ENCODE measurements at regions not wholly inside any gene's neighbourhood (a gene's known extent, or its start where the extent isn't known, plus 50 kb on each side); places are given as distances from the start of the nearest gene placed in this dataset.

DNA sequence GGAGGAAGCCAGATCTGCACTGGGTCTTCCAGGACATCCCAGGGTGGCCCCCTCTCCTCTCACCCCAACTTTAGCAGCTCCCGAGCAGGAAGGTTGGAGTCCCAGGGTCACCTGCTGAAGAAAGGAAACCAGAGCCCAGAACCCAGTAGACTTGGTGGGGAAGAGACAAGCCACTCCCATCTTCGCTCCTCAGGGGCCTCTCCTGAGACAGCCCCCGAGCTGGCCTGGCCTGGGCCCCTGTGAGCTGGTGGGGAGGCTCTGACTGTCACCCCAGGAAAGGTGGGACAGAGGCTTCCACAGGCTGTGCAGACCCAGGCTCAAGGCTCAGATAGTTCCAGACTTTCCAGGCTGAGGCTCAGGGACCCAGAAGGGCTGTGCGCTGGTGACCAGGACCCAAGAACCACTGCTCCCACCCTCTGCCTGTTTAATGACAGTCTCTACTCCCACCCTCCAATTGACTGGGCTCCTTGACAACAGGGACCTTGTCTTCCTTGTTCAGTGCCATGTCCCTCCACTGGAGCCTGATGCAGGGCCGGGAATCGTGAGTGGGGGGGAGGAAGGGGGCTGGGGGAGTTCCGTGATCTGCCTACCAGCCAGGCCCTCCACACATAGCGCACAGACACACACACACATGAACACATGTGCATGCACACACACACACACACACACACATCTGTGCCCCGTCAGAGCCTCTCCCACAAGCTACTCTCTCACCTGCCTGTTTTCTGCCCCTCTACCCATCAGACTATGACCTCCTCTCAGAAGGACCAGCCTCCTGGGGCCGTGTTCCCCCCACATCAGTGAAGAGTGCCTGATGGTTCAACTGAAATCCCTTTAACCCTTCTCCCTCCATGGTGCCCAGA is 401.2 kb downstream of the MATN1 start:
- DNase-seq (ENCODE audit: low spot score) (no peak), FAIRE-seq (no peak)

- FAIRE-seq (no peak), DNase-seq (ENCODE audit: low spot score) (no peak)
Measured at GRCh38 chr1:30321246-30321910, 402.0 kb downstream of the MATN1 start.

GRCh38 chr1:30320581-30320890 is 402.8 kb downstream of the MATN1 start:
- FAIRE-seq: no peak
- DNase-seq (ENCODE audit: low spot score): no peak

DNA sequence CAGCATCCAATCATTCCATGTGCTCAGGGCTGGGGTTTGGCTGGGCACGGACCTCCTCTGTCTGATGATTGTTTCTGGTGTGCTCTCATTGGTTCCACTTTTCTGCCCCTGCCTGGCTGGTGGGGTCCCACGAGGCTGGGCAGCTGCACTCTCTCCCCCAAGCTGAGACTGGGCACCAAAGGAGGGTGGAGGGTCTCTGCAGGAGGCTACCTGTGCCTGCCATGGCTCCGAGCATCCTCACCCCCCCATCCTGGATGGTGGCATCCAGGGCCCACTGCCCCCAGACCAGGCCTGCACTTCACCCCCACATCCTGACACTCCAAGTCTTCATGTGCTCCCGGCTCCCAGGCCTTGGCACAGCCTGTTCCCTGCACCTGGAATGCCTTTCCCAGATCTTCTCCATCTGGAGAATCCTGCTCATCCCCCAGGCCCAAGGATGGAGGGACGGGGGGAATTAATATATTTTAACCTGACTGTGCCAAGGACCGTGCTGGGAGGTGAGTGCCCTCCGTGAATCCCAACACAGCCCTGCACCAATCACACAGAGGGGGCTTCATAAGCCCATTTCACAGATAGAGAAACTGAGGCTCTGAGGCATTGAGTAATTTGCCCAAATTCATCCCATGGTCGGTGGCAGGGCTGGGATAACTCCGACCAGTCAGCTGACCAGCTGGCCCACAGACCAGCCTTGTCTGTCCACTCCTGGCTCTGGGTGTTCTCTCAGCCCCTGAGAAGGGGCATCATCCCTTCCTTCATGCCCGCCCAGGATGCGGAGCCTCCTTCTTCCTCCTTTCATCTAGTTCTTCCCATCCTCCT is 403.4 kb downstream of the MATN1 start:
- DNase-seq (ENCODE audit: low spot score) (no peak), FAIRE-seq (no peak)

GRCh38 chr1:30318864-30319718 is 404.3 kb downstream of the MATN1 start:
- DNase-seq (ENCODE audit: low spot score) (no peak), FAIRE-seq (no peak)

- FAIRE-seq (no peak), DNase-seq (ENCODE audit: low spot score) (no peak)
Measured at GRCh38 chr1:30318413-30318812, 405.0 kb downstream of the MATN1 start.

DNA sequence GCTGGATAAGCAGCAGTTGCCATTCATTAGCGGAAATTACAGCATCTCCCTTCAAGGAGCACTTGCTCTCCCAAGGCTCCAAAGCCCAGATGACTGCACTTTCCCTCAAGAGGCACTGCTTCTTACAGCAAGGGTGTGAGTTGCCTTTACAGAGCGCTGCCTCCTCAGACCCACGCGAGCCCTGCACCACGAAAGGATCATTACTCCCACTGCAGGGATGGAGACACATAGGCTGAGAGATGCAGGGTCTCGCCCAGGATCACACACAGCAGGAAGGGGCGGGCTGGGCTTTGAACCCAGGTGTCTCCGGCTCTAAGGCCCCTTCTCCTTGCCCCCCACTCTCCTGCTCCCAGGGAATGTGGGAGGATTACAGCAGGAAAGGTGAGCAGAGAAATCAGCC is 405.5 kb downstream of the MATN1 start:
- DNase-seq (ENCODE audit: low spot score) (no peak), FAIRE-seq (no peak)

GRCh38 chr1:30316056-30316455 is 407.3 kb downstream of the MATN1 start:
- DNase-seq (ENCODE audit: low spot score) (no peak), FAIRE-seq (no peak)

DNA sequence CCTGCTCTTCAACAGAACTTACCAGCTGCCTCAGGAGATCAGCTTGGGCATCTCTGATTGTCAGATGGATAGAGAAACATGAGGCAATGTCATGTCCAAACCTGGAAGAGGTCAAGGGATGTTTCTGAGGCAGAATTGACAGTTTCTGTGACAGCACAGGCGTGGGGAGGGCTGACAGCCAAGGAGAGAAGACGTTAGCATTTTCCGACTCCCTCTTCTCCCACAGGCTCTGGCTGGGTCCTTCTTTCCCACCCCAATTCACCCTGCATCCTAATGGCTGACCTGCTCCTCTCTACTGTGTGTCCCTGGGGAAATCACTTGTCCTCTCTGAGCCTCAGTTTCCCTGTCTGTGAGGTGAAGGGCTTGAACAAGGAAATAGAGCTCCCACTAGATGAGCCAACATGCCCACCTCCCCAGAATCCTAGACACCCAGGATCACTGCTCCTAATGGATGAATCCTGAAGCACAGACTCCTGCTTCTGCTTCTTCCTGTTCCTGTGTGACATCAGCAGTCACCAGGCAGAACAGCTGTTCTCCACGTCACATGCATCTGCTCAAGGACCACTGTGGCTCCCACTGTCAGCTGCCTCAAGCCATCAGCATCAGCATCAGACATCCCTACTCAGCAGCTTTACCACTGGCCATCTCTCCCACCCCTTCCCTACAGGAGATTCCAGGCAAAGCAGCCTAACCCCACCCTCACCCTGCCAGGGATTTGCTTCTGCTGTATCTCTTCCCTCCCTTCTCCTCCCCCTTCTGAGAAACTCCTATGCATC is 408.0 kb downstream of the MATN1 start:
- DNase-seq (ENCODE audit: low spot score) (no peak), FAIRE-seq (no peak)

- FAIRE-seq (no peak), DNase-seq (ENCODE audit: low spot score) (no peak)
Measured at GRCh38 chr1:30314591-30314990, 408.8 kb downstream of the MATN1 start.

DNA sequence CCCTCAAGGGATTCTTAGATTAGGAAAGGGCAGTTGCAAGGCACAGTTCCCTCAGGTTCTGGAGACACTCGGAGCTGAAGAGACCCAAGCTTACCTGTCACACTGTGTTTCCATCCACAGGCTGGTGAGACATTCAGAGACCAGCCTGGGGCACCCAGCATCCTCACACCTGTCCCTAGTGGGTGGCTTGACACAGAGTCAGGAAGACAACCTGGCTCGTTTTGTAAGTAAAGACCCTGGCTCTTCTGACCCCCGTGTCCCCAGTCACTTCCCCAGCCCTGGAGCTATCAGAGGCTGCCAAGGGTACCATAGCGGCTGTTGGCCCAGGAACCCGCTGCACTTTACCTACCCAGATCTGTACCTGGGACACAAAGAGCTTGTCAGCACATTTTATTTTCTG is 409.8 kb downstream of the MATN1 start:
- FAIRE-seq (no peak), DNase-seq (ENCODE audit: low spot score) (no peak)

DNA sequence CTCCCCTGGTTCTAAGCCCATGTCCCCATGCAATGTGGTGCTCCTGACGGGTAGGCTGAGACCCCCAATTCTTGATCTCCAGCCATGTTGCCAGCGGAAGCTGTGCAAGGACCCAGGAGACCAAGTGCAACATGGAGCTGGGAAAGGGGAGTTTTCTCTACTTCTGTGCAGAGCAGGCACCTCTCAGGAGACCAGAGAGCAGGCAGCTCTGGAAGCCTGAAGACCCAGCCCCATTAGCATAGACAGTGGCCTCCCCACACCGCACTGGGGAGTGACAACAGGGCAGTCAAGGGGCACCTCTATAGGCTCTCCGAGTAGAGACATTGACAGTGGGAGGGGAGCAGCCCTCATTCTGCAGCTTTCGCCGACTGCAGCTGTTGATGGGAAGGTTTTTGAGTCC is 410.2 kb downstream of the MATN1 start:
- DNase-seq (ENCODE audit: low spot score): no peak
- no peak for FAIRE-seq

GRCh38 chr1:30312226-30312625 is 411.2 kb downstream of the MATN1 start:
- FAIRE-seq: no peak
- DNase-seq (ENCODE audit: low spot score): no peak

DNA sequence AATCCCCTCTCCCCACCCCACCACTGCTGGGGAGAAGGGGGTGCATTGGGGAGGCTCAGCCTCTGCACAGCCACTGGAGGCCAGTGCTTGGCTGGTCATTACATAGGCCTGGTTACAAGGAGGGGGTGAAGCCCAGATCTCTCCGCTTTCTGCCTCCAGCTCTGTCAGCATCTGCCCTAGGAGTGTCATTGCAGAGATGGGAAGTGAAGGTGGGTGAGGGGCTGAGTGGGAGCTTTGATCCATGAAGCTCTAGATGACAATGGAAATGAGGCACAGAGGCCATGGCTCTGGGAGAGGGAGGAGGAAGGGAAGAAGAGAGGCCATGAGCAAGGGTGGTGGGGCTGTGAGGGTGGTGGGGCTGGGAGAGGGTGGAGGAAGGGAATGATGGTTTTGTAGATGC is 411.6 kb downstream of the MATN1 start:
- FAIRE-seq: no peak

GRCh38 chr1:30310966-30311742 is 412.2 kb downstream of the MATN1 start:
- DNase-seq (ENCODE audit: low spot score) (no peak), FAIRE-seq (no peak)

More for the DNA sequence above, 411.6 kb downstream of the MATN1 start:
- DNase-seq (ENCODE audit: low spot score): no peak

DNA sequence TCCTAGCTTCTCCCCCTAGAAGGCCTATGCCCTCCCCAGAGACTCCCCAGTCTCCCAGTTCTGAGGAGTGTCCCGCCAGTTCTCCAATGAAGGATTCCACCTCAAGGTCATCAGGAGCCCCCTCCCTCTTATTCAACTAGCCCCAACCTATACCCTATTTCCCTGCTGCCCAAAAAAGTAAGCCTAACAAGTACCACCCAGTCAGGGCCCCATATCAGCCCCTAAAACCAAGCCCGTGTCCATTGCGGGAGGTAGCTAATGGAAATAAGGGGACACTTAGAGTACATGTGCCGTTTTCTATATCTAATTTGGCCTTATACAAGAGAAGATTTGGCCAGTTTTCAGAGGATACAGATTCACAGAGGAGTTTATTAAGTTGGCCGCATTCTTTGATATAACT is 416.2 kb downstream of the MATN1 start:
- FAIRE-seq: no peak
- DNase-seq (ENCODE audit: low spot score): no peak

DNA sequence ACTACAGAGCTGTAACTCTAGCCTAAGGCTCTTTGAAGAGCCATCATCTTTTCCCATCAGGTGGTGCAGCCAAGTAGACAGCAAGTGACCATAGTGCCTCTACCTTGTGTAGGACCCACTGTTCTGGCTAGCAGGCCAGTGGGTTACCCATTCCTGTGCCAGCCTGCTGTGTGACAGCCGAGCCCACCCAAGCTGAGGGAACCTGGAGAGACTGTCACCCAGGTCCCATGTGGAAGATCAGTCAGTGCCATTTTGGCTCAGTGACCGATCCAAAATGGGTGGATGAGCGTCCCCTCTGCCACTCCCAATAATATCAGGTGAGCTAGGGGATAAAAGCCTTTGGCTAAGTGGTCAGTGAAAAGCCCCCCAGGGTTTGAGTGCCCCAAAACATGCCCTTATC is 417.9 kb downstream of the MATN1 start:
- no peak for FAIRE-seq

DNA sequence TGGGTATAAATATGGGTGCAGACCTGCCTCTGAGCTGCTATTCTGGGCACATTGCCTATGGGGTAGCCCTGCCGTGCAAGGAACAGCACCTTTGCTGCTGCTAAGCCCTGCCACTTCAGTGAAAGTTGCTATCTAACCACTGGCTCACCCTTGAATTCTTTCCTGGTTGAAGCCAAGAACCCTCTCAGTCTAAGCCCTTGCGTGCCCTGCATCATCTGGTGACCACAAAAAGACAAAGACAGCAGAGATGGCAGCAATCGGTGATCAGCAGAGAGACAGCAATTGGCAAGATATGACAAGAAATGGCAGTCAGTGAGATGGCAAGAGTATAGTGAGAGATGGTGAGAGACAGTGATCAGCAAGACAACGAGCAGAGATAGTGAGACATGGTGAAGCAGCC is 418.3 kb downstream of the MATN1 start:
- DNase-seq (ENCODE audit: low spot score): no peak
- FAIRE-seq: no peak

More for the DNA sequence above, 417.9 kb downstream of the MATN1 start:
- DNase-seq (ENCODE audit: low spot score): no peak

GRCh38 chr1:30304080-30304479 is 419.3 kb downstream of the MATN1 start:
- DNase-seq (ENCODE audit: low spot score) (no peak), FAIRE-seq (no peak)

GRCh38 chr1:30303387-30303786 is 420.0 kb downstream of the MATN1 start:
- DNase-seq (ENCODE audit: low spot score) (no peak), FAIRE-seq (no peak)

Measured in RCC 7860 (cell line).